ENCODE measurements at regions not wholly inside any gene's neighbourhood (a gene's known extent, or its start where the extent isn't known, plus 50 kb on each side); places are given as distances from the start of the nearest gene placed in this dataset.

DNA sequence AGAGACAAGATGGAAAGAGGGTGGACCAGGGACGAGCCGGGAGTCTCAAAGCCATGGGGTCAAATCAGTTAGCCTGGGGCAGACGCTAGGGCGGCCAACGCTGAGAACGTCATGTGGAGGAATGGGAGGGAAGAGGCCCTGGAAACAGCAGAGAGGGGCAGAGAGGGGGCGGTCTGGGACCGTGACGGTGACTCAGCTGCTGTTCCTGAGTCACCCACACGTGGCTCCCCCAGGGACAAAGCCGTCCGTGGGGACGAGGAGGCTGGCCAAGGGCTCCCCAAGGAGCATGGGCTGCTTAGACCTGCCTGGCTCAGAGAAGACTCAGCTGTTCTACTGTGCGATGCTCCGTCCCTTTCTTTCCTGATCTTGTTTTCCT is 108.4 kb upstream of the LRPAP1 start:
- TF ChIP-seq ISL1 (CRISPR knock-in tag; IDR thresholded peaks at IDR 0.05) (no peak), CSDC2 (CRISPR knock-in tag; IDR thresholded peaks at IDR 0.05) (no peak), RARB (CRISPR knock-in tag; IDR thresholded peaks at IDR 0.05) (no peak), ZNF70 (CRISPR knock-in tag; IDR thresholded peaks at IDR 0.05) (no peak), CSRNP3 (CRISPR knock-in tag; IDR thresholded peaks at IDR 0.05) (no peak)
- no peak for ATAC-seq

GRCh38 chr4:3639613-3640586 is 107.7 kb upstream of the LRPAP1 start:
- TF ChIP-seq, protein P1, sequence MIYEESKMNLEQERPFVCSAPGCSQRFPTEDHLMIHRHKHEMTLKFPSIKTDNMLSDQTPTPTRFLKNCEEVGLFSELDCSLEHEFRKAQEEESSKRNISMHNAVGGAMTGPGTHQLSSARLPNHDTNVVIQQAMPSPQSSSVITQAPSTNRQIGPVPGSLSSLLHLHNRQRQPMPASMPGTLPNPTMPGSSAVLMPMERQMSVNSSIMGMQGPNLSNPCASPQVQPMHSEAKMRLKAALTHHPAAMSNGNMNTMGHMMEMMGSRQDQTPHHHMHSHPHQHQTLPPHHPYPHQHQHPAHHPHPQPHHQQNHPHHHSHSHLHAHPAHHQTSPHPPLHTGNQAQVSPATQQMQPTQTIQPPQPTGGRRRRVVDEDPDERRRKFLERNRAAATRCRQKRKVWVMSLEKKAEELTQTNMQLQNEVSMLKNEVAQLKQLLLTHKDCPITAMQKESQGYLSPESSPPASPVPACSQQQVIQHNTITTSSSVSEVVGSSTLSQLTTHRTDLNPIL (CRISPR knock-in tag; IDR thresholded peaks at IDR 0.05; ENCODE audit: low read depth): no peak
- TF ChIP-seq SNAI2 (CRISPR knock-in tag; IDR thresholded peaks at IDR 0.05) (no peak), TOX (CRISPR knock-in tag; IDR thresholded peaks at IDR 0.05; ENCODE audit: borderline replicate concordance) (no peak), TCF4 (CRISPR knock-in tag; IDR thresholded peaks at IDR 0.05; ENCODE audit: borderline replicate concordance) (no peak), PPARA (CRISPR knock-in tag; IDR thresholded peaks at IDR 0.05; ENCODE audit: borderline replicate concordance) (no peak), RARB (CRISPR knock-in tag; IDR thresholded peaks at IDR 0.05) (no peak), POU6F1 (CRISPR knock-in tag; IDR thresholded peaks at IDR 0.05; ENCODE audit: borderline replicate concordance, low read depth) (no peak), ZNF565 (CRISPR knock-in tag; conservative IDR thresholded peaks at IDR 0.05; ENCODE audit: low read depth) (no peak), ARNTL (CRISPR knock-in tag; IDR thresholded peaks at IDR 0.05; ENCODE audit: borderline replicate concordance, low read depth) (no peak), ESRRG (CRISPR knock-in tag; IDR thresholded peaks at IDR 0.05) (no peak), CSRNP3 (CRISPR knock-in tag; IDR thresholded peaks at IDR 0.05) (no peak), BACH2 (CRISPR knock-in tag; IDR thresholded peaks at IDR 0.05; ENCODE audit: borderline replicate concordance) (no peak), ZNF8 (CRISPR knock-in tag; IDR thresholded peaks at IDR 0.05) (no peak)
- TF ChIP-seq, protein P2, sequence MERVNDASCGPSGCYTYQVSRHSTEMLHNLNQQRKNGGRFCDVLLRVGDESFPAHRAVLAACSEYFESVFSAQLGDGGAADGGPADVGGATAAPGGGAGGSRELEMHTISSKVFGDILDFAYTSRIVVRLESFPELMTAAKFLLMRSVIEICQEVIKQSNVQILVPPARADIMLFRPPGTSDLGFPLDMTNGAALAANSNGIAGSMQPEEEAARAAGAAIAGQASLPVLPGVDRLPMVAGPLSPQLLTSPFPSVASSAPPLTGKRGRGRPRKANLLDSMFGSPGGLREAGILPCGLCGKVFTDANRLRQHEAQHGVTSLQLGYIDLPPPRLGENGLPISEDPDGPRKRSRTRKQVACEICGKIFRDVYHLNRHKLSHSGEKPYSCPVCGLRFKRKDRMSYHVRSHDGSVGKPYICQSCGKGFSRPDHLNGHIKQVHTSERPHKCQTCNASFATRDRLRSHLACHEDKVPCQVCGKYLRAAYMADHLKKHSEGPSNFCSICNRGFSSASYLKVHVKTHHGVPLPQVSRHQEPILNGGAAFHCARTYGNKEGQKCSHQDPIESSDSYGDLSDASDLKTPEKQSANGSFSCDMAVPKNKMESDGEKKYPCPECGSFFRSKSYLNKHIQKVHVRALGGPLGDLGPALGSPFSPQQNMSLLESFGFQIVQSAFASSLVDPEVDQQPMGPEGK (CRISPR knock-in tag; IDR thresholded peaks at IDR 0.05; ENCODE audit: borderline replicate concordance): no peak

DNA sequence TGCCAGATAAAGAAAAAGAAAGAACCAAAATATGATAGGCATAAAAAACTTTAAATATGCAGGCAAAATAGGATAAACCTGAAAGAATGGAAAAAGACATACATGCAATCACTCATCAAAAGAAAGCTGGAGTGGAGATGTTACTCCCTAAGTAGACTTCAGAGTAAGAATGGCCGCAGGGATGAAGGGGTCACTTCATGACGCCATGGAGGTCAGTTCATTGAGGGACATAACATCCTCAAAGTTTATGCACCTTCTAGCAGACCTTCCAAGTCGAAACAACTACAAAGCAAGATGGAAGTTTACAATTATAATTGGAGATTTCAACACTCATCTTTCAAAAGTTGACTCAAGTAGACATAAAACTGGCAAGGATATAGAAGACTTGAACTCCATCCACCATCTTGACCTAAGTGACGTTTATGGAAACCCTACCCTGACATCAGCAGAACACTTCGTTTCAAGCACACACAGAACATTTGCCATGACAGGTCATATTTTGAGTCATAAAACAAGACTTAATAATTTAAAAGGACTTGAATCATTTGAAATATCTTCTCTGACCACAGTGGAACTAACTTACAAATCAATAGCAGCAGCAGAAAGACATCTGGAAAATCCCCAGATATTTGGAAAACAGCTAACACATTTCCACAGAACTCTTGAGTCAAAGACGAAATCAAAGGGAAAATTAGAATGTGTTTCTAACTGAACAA is 106.0 kb upstream of the LRPAP1 start:
- TF ChIP-seq OSR1 (CRISPR knock-in tag; IDR thresholded peaks at IDR 0.05): no peak
- TF ChIP-seq ZNF8 (CRISPR knock-in tag; IDR thresholded peaks at IDR 0.05): no peak
- TF ChIP-seq POU6F1 (CRISPR knock-in tag; IDR thresholded peaks at IDR 0.05; ENCODE audit: borderline replicate concordance, low read depth): no peak
- no peak for TF ChIP-seq ZFP3 (CRISPR knock-in tag; IDR thresholded peaks at IDR 0.05)
- TF ChIP-seq, protein P2 (CRISPR knock-in tag; IDR thresholded peaks at IDR 0.05; ENCODE audit: borderline replicate concordance): no peak
- ATAC-seq: no peak

More at GRCh38 chr4:3639613-3640586, 107.7 kb upstream of the LRPAP1 start:
- no peak for ATAC-seq
